DOHH2 (cell line): ENCODE measurements at regions not wholly inside any gene's neighbourhood (a gene's known extent, or its start where the extent isn't known, plus 50 kb on each side); places are given as distances from the start of the nearest gene placed in this dataset.

Experiments
- H3F3A ChIP-seq: fragments of 200-600 bp; sonication (generic), shearing (Covaris generic); 2 replicates; pipeline ENCODE4 v1.6.0; 2016; ENCODE audit warnings: antibody characterized with exemption, mild to moderate bottlenecking; ENCODE audit not compliant: control insufficient read depth, insufficient read depth
- H3K27ac ChIP-seq: fragments of 200-600 bp; sonication (generic); 2 replicates; pipeline ENCODE4 v1.5.1; 2014; ENCODE audit warnings: low read depth, mild to moderate bottlenecking, low read length, moderate library complexity
- H3K27me3 ChIP-seq: fragments of 200-600 bp; sonication (generic); 2 replicates; pipeline ENCODE4 v1.6.1; 2014; ENCODE audit warnings: mild to moderate bottlenecking, low read length, mixed read lengths; ENCODE audit not compliant: control insufficient read depth
- H3K36me3 ChIP-seq: fragments of 200-600 bp; sonication (generic); 2 replicates; pipeline ENCODE4 v1.6.1; 2014; ENCODE audit warnings: mild to moderate bottlenecking, low read length, moderate library complexity, mixed read lengths; ENCODE audit not compliant: control insufficient read depth
- H3K4me1 ChIP-seq: fragments of 200-600 bp; sonication (generic); 2 replicates; pipeline ENCODE4 v1.6.1; 2014; ENCODE audit warnings: mild to moderate bottlenecking, low read length, mixed read lengths; ENCODE audit not compliant: control insufficient read depth
- H3K4me2 ChIP-seq: fragments of 200-600 bp; sonication (generic); 2 replicates; pipeline ENCODE4 v1.6.0; 2014; ENCODE audit warnings: mild to moderate bottlenecking, low read length, moderate library complexity
- H3K4me3 ChIP-seq: fragments of 200-600 bp; sonication (generic); 2 replicates; pipeline ENCODE4 v1.5.1; 2014; ENCODE audit warnings: mild to moderate bottlenecking, low read length, mixed read lengths
- H3K79me2 ChIP-seq: fragments of 200-600 bp; sonication (generic); 2 replicates; pipeline ENCODE4 v1.6.1; 2014; ENCODE audit warnings: mild to moderate bottlenecking, low read length, mixed read lengths; ENCODE audit not compliant: control insufficient read depth
- H3K9me2 ChIP-seq: fragments of 200-600 bp; sonication (generic); replicated peaks from 2 replicates; pipeline ENCODE4 v1.6.1; 2014; ENCODE audit warnings: mild to moderate bottlenecking, low read length, mixed read lengths; ENCODE audit not compliant: control insufficient read depth
- H3K9me3 ChIP-seq: fragments of 200-600 bp; sonication (generic); 2 replicates; pipeline ENCODE4 v1.6.1; 2014; ENCODE audit warnings: antibody characterized with exemption, low read length, mixed read lengths; ENCODE audit not compliant: control insufficient read depth, insufficient read depth
- H4K20me1 ChIP-seq: fragments of 200-600 bp; sonication (generic); 2 replicates; pipeline ENCODE4 v1.6.0; 2014; ENCODE audit warnings: low read depth, mild to moderate bottlenecking, antibody characterized with exemption, low read length, moderate library complexity; ENCODE audit not compliant: control insufficient read depth, insufficient read depth
- CTCF ChIP-seq: fragments of 200-600 bp; sonication (generic); IDR thresholded peaks from one replicate; pipeline ENCODE4 v1.5.1; 2014; ENCODE audit warnings: antibody characterized with exemption, mild to moderate bottlenecking, low read depth, low read length; ENCODE audit not compliant: poor library complexity, severe bottlenecking
- EZH2phosphoT487 ChIP-seq: fragments of 200-600 bp; sonication (generic); IDR thresholded peaks from 2 replicates; pipeline ENCODE4 v1.6.1; 2017; ENCODE audit warnings: borderline replicate concordance, mild to moderate bottlenecking, antibody characterized with exemption, low read length, moderate library complexity, mixed read lengths

GRCh38 chr14:101466456-101467180 is 94.7 kb upstream of the DIO3 start:
- Histone ChIP-seq H3K4me2 (no peak overlapping the region), H3F3A (no peaks in the 10 kb centered on the region), H3K36me3 (no peaks in the 10 kb centered on the region), H3K4me1 (peaks cover 7% of the 10 kb centered on the region; the same call in 1 of the 2 replicates), H4K20me1 (no peaks in the 10 kb centered on the region), H3K27ac (no peak overlapping the region), H3K9me3 (no peaks in the 10 kb centered on the region), H3K4me3 (no peak overlapping the region), H3K79me2 (no peaks in the 10 kb centered on the region), H3K27me3 (no peaks in the 10 kb centered on the region), H3K9me2 (no peaks in the 10 kb centered on the region)
- TF ChIP-seq CTCF: no peak
- TF ChIP-seq EZH2phosphoT487: no peak

- Histone ChIP-seq H3K9me2 (no peaks in the 10 kb centered on the region), H4K20me1 (no peaks in the 10 kb centered on the region), H3K9me3 (no peaks in the 10 kb centered on the region), H3K27ac (no peak overlapping the region), H3K4me3 (no peak overlapping the region), H3K4me2 (no peak overlapping the region), H3F3A (no peaks in the 10 kb centered on the region), H3K4me1 (peaks cover 7% of the 10 kb centered on the region; the same call in 1 of the 2 replicates), H3K36me3 (no peaks in the 10 kb centered on the region), H3K27me3 (no peaks in the 10 kb centered on the region), H3K79me2 (no peaks in the 10 kb centered on the region)
- TF ChIP-seq CTCF: no peak
- no peak for TF ChIP-seq EZH2phosphoT487
Observed at GRCh38 chr14:101467181-101467926, 93.9 kb upstream of the DIO3 start.

- no peaks in the 10 kb centered on the region for H3K27me3 ChIP-seq
- no peaks in the 10 kb centered on the region for H3K36me3 ChIP-seq
- H4K20me1 ChIP-seq: no peaks in the 10 kb centered on the region
- no peak overlapping the region for H3K4me3 ChIP-seq
- no peak overlapping the region for H3K4me2 ChIP-seq
- no peaks in the 10 kb centered on the region for H3K9me2 ChIP-seq
- no peaks in the 10 kb centered on the region for H3K9me3 ChIP-seq
- TF ChIP-seq EZH2phosphoT487 (no peak), CTCF (no peak)
- no peaks in the 10 kb centered on the region for H3K79me2 ChIP-seq
- peaks cover 7% of the 10 kb centered on the region; the same call in 1 of the 2 replicates for H3K4me1 ChIP-seq
- H3F3A ChIP-seq: no peaks in the 10 kb centered on the region
- H3K27ac ChIP-seq: no peak overlapping the region
Observed at GRCh38 chr14:101469382-101470247, 91.7 kb upstream of the DIO3 start.
